HUES48 (cell line): ENCODE measurements at regions not wholly inside any gene's neighbourhood (a gene's known extent, or its start where the extent isn't known, plus 50 kb on each side); places are given as distances from the start of the nearest gene placed in this dataset.
"Not testable (repeated sequence)": the region's sequence is repeated elsewhere in the genome, so short reads cannot be mapped to it uniquely, and the experiment has no call there.

Experiments used
- H3K27ac ChIP-seq: one replicate; pipeline ENCODE4 v1.7.0; 2013; ENCODE audit warnings: low read depth, low read length, inconsistent platforms
- H3K27me3 ChIP-seq: 2 replicates; pipeline ENCODE4 v1.6.1; 2013; ENCODE audit warnings: mild to moderate bottlenecking, low read length; ENCODE audit not compliant: control insufficient read depth, insufficient read depth
- H3K36me3 ChIP-seq: 2 replicates; pipeline ENCODE4 v1.6.1; 2013; ENCODE audit warnings: low read length; ENCODE audit not compliant: control insufficient read depth, insufficient read depth
- H3K4me1 ChIP-seq: 2 replicates; pipeline ENCODE4 v1.6.1; 2013; ENCODE audit warnings: mild to moderate bottlenecking, low read length; ENCODE audit not compliant: control insufficient read depth, insufficient read depth
- H3K4me3 ChIP-seq: 2 replicates; pipeline ENCODE4 v1.5.1; 2013; ENCODE audit warnings: mild to moderate bottlenecking, low read depth, low read length
- H3K9ac ChIP-seq: 2 replicates; pipeline ENCODE4 v1.6.1; 2013; ENCODE audit warnings: mild to moderate bottlenecking, low read depth, low read length, moderate library complexity
- H3K9me3 ChIP-seq: 2 replicates; pipeline ENCODE4 v1.6.1; 2013; ENCODE audit warnings: low read length; ENCODE audit not compliant: control insufficient read depth, insufficient read depth

- H3K9ac ChIP-seq, H3K36me3 ChIP-seq, H3K9me3 ChIP-seq, H3K4me3 ChIP-seq, H3K27ac ChIP-seq, H3K4me1 ChIP-seq: not testable (repeated sequence)
- H3K27me3 ChIP-seq = peaks cover 47% of the 10 kb centered on the region
These were observed 150.7 kb upstream of the CDH4 start for GRCh38 chr20:61101321-61101720.

- Histone ChIP-seq H3K9ac (no peak overlapping the region), H3K4me3 (no peak overlapping the region), H3K27ac (no peak overlapping the region), H3K36me3 (no peaks in the 10 kb centered on the region), H3K4me1 (no peaks in the 10 kb centered on the region), H3K9me3 (no peaks in the 10 kb centered on the region), H3K27me3 (peaks cover 53% of the 10 kb centered on the region)
These were observed 147.8 kb upstream of the CDH4 start for GRCh38 chr20:61104232-61104631.

- H3K9ac ChIP-seq = no peak overlapping the region
- no peaks in the 10 kb centered on the region for H3K36me3 ChIP-seq
- no peaks in the 10 kb centered on the region for H3K4me1 ChIP-seq
- no peaks in the 10 kb centered on the region for H3K9me3 ChIP-seq
- no peak overlapping the region for H3K4me3 ChIP-seq
- H3K27me3 ChIP-seq = peaks cover 53% of the 10 kb centered on the region
- H3K27ac ChIP-seq = no peak overlapping the region
These were observed 146.7 kb upstream of the CDH4 start for GRCh38 chr20:61105395-61105794.

- no peaks in the 10 kb centered on the region for H3K36me3 ChIP-seq
- no peak overlapping the region for H3K9ac ChIP-seq
- no peak overlapping the region for H3K4me3 ChIP-seq
- peaks cover 59% of the 10 kb centered on the region for H3K27me3 ChIP-seq
- no peaks in the 10 kb centered on the region for H3K4me1 ChIP-seq
- H3K27ac ChIP-seq = no peak overlapping the region
- no peaks in the 10 kb centered on the region for H3K9me3 ChIP-seq
These were observed 145.6 kb upstream of the CDH4 start for GRCh38 chr20:61106438-61106837.

GRCh38 chr20:61109221-61109805 is 142.7 kb upstream of the CDH4 start:
- no peak overlapping the region for H3K27ac ChIP-seq
- no peaks in the 10 kb centered on the region for H3K9me3 ChIP-seq
- no peaks in the 10 kb centered on the region for H3K4me1 ChIP-seq
- H3K27me3 ChIP-seq = peaks cover 48% of the 10 kb centered on the region
- no peak overlapping the region for H3K9ac ChIP-seq
- H3K36me3 ChIP-seq = no peaks in the 10 kb centered on the region
- H3K4me3 ChIP-seq = no peak overlapping the region

GRCh38 chr20:61112515-61112914 is 139.5 kb upstream of the CDH4 start:
- no peaks in the 10 kb centered on the region for H3K4me1 ChIP-seq
- no peaks in the 10 kb centered on the region for H3K9me3 ChIP-seq
- H3K27ac ChIP-seq = no peak overlapping the region
- no peak overlapping the region for H3K4me3 ChIP-seq
- peaks cover 27% of the 10 kb centered on the region for H3K27me3 ChIP-seq
- H3K9ac ChIP-seq = no peak overlapping the region
- H3K36me3 ChIP-seq = no peaks in the 10 kb centered on the region

GRCh38 chr20:61113731-61114130 is 138.3 kb upstream of the CDH4 start:
- no peak overlapping the region for H3K27ac ChIP-seq
- H3K9ac ChIP-seq = no peak overlapping the region
- no peaks in the 10 kb centered on the region for H3K36me3 ChIP-seq
- H3K4me1 ChIP-seq = no peaks in the 10 kb centered on the region
- peaks cover 25% of the 10 kb centered on the region for H3K27me3 ChIP-seq
- H3K9me3 ChIP-seq = no peaks in the 10 kb centered on the region
- no peak overlapping the region for H3K4me3 ChIP-seq

- no peaks in the 10 kb centered on the region for H3K9me3 ChIP-seq
These were observed 137.4 kb upstream of the CDH4 start for GRCh38 chr20:61114493-61115175.

GRCh38 chr20:61115364-61116065 is 136.5 kb upstream of the CDH4 start:
- H3K4me3 ChIP-seq = no peak overlapping the region
- no peaks in the 10 kb centered on the region for H3K9me3 ChIP-seq
- H3K4me1 ChIP-seq = 0 out of 2 replicates have a peak, but pooled peaks cover 8% of the 10 kb centered on the region
- peaks cover 24% of the 10 kb centered on the region for H3K27me3 ChIP-seq
- H3K36me3 ChIP-seq = no peaks in the 10 kb centered on the region
- no peak overlapping the region for H3K27ac ChIP-seq
- H3K9ac ChIP-seq = no peak overlapping the region

More at GRCh38 chr20:61114493-61115175, 137.4 kb upstream of the CDH4 start:
- no peak overlapping the region for H3K4me3 ChIP-seq
- H3K27ac ChIP-seq = no peak overlapping the region
- H3K36me3 ChIP-seq = no peaks in the 10 kb centered on the region
- H3K27me3 ChIP-seq = peaks cover 25% of the 10 kb centered on the region
- no peak overlapping the region for H3K9ac ChIP-seq
- H3K4me1 ChIP-seq = no peaks in the 10 kb centered on the region

GRCh38 chr20:61117725-61118124 is 134.3 kb upstream of the CDH4 start:
- no peaks in the 10 kb centered on the region for H3K36me3 ChIP-seq
- H3K4me3 ChIP-seq = no peak overlapping the region
- peaks cover 8% of the 10 kb centered on the region; the same call in 1 of the 2 replicates for H3K4me1 ChIP-seq
- peaks cover 15% of the 10 kb centered on the region for H3K27me3 ChIP-seq
- no peak overlapping the region for H3K9ac ChIP-seq
- no peaks in the 10 kb centered on the region for H3K9me3 ChIP-seq
- H3K27ac ChIP-seq = no peak overlapping the region
